Suprapubic skin (tissue), 3 donors: ENCODE measurements at regions not wholly inside any gene's neighbourhood (a gene's known extent, or its start where the extent isn't known, plus 50 kb on each side); places are given as distances from the start of the nearest gene placed in this dataset.
"Not testable (repeated sequence)": the region's sequence is repeated elsewhere in the genome, so short reads cannot be mapped to it uniquely, and the experiment has no call there.

ENCODE experiments used
- EP300 ChIP-seq: sonication (generic); formaldehyde crosslinking; IDR thresholded peaks from one replicate; pipeline ENCODE4 v1.6.1; 2017; ENCODE audit warnings: antibody characterized with exemption
- TF ChIP-seq, protein P1 (sequence below), 2 donors: fragments of 200-600 bp in 1 of 2; fragments of 450-650 bp in 1 of 2; sonication (generic) in 1 of 2; IDR thresholded peaks; one replicate each; pipeline ENCODE4 v1.5.1; 2016 to 2019; ENCODE audit warnings: antibody characterized with exemption in 2 of 2, mild to moderate bottlenecking in 1 of 2, moderate library complexity in 1 of 2

GRCh38 chr14:19338060-19338372 lies 96.1 kb downstream of the POTEG start:
- TF ChIP-seq, protein P1, sequence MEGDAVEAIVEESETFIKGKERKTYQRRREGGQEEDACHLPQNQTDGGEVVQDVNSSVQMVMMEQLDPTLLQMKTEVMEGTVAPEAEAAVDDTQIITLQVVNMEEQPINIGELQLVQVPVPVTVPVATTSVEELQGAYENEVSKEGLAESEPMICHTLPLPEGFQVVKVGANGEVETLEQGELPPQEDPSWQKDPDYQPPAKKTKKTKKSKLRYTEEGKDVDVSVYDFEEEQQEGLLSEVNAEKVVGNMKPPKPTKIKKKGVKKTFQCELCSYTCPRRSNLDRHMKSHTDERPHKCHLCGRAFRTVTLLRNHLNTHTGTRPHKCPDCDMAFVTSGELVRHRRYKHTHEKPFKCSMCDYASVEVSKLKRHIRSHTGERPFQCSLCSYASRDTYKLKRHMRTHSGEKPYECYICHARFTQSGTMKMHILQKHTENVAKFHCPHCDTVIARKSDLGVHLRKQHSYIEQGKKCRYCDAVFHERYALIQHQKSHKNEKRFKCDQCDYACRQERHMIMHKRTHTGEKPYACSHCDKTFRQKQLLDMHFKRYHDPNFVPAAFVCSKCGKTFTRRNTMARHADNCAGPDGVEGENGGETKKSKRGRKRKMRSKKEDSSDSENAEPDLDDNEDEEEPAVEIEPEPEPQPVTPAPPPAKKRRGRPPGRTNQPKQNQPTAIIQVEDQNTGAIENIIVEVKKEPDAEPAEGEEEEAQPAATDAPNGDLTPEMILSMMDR (IDR thresholded peaks at IDR 0.05) = not testable (repeated sequence)
- TF ChIP-seq EP300 = not testable (repeated sequence)
